Neural crest cell (in vitro differentiated cells): ENCODE measurements at regions not wholly inside any gene's neighbourhood (a gene's known extent, or its start where the extent isn't known, plus 50 kb on each side); places are given as distances from the start of the nearest gene placed in this dataset.

ENCODE experiments used
- DNase-seq: peaks from one replicate; pipeline ENCODE4 v3.0.0; 2021; ENCODE audit warnings: low read depth, mixed read lengths, low spot score
- H3K27ac Mint-ChIP-seq: one replicate; pipeline ENCODE4 v1.8.0; 2021; ENCODE audit warnings: mild to moderate bottlenecking, mixed read lengths; ENCODE audit not compliant: unreplicated experiment
- H3K27me3 Mint-ChIP-seq: 2 replicates; pipeline ENCODE4 v1.8.0; 2021; ENCODE audit warnings: low read depth, mild to moderate bottlenecking, mixed read lengths
- H3K36me3 Mint-ChIP-seq: 2 replicates; pipeline ENCODE4 v1.8.0; 2021; ENCODE audit warnings: low read depth, mild to moderate bottlenecking, mixed read lengths
- H3K4me1 Mint-ChIP-seq: 2 replicates; pipeline ENCODE4 v1.8.0; 2021; ENCODE audit warnings: mixed read lengths
- H3K4me3 Mint-ChIP-seq: one replicate; pipeline ENCODE4 v1.8.0; 2021; ENCODE audit warnings: mild to moderate bottlenecking, mixed read lengths
- H3K9me3 Mint-ChIP-seq: 2 replicates; pipeline ENCODE4 v1.8.0; 2021; ENCODE audit warnings: mixed read lengths
- TF ChIP-seq, protein P1 (sequence below): fragments of 200-600 bp; sonication (generic); conservative IDR thresholded peaks from 2 replicates; pipeline ENCODE4 v1.5.0; 2021; ENCODE audit warnings: antibody characterized with exemption, mild to moderate bottlenecking

DNA sequence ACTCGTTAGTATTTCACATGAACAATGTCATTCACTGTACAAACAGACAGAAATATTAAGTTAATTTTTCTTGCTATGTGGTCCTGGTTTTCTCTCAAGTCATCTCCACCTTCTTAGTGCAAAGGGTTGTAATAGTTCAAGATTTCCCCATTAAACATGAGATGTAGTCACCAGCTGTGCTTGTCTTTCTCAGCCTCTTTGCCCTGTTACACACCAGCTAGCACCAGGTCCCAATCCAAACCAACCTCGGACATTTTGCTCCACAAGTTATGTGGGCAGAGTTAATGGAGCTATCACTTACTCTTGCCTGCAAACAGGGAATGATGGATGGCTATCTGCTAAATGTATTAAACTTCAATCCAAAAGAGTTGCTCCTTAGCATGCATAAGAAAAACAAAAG is 328.1 kb downstream of the TLE1 start:
- DNase-seq = no peak
- Mint-ChIP-seq H3K27ac (no peak overlapping the region), H3K9me3 (peaks cover 18% of the 10 kb centered on the region), H3K27me3 (peaks cover 26% of the 10 kb centered on the region), H3K36me3 (peaks cover 22% of the 10 kb centered on the region), H3K4me1 (no peaks in the 10 kb centered on the region), H3K4me3 (no peak overlapping the region)
- TF ChIP-seq, protein P1, sequence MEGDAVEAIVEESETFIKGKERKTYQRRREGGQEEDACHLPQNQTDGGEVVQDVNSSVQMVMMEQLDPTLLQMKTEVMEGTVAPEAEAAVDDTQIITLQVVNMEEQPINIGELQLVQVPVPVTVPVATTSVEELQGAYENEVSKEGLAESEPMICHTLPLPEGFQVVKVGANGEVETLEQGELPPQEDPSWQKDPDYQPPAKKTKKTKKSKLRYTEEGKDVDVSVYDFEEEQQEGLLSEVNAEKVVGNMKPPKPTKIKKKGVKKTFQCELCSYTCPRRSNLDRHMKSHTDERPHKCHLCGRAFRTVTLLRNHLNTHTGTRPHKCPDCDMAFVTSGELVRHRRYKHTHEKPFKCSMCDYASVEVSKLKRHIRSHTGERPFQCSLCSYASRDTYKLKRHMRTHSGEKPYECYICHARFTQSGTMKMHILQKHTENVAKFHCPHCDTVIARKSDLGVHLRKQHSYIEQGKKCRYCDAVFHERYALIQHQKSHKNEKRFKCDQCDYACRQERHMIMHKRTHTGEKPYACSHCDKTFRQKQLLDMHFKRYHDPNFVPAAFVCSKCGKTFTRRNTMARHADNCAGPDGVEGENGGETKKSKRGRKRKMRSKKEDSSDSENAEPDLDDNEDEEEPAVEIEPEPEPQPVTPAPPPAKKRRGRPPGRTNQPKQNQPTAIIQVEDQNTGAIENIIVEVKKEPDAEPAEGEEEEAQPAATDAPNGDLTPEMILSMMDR = no peak

DNA sequence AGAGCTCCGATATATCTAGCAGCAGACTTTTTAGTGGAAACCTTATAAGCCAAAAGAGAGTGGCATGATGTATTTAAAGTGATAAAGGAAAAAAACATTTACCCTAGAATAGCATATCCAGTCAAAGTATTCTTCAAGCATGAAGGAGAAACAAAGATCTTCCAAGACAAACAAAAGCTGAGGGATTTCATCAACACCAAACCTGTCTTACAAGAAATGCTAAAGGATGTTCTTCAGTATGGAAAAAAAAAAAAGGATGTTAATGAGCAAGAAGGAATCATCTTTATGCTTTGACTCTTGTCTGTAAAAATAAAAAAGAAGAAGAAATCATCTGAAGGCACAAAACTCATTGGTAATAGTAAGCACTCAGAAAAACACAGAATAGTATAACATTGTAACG is 338.2 kb downstream of the TLE1 start:
- Mint-ChIP-seq H3K4me1 (no peaks in the 10 kb centered on the region), H3K9me3 (peaks cover 5% of the 10 kb centered on the region), H3K36me3 (no peaks in the 10 kb centered on the region), H3K4me3 (no peak overlapping the region), H3K27ac (no peak overlapping the region), H3K27me3 (no peaks in the 10 kb centered on the region)
- TF ChIP-seq, protein P1 = no peak
- DNase-seq = no peak

DNA sequence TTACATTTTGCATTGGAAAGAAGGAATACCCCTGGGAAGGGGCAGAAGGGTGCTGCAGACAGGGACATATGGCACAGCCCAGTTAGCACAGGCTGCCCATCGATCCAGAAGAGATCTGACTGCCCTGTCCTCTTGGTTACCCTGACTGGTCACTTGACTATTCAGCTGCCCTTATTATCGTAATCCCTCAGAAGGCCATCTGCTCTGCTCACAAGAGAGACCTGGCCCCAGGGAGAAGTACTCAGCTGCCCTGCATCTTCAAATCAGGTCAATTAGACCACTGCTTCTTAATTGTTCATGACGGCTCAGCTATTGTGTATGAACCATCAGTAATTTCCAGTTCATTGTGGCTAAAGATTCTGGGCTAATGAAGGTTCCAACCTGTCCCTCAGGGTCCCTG is 345.0 kb downstream of the TLE1 start:
- H3K36me3 Mint-ChIP-seq = peaks cover 4% of the 10 kb centered on the region
- H3K27me3 Mint-ChIP-seq = no peaks in the 10 kb centered on the region
- no peaks in the 10 kb centered on the region for H3K4me1 Mint-ChIP-seq
- no peak for DNase-seq
- H3K9me3 Mint-ChIP-seq = peaks cover 13% of the 10 kb centered on the region
- no peak overlapping the region for H3K4me3 Mint-ChIP-seq
- TF ChIP-seq, protein P1 = no peak
- no peak overlapping the region for H3K27ac Mint-ChIP-seq

DNA sequence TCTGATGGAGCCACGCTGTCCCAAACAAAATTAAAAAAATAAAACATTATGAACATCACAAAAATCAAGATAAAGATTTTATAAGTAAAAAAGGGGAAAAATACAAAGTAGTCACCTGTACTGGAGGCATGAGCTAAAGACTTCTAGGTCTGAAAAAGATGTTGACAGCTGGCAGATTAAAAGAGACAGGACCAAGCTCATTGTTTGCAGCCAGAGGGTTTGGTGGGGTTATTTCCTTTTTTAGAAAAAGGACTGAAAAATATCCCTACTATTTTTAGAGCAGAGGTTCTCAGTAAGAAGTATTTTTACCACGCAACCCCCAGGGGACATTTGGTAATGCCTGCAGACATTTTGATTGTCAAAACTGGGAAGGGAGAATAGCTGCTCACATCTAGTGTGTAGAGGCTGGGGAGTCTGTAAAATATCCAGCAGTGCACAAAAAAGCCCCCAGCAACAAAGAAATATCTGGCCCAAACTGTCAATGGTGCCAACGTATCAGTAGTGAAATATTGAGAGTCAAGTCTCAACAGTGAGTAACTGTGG is 353.4 kb downstream of the TLE1 start:
- no peaks in the 10 kb centered on the region for H3K27me3 Mint-ChIP-seq
- H3K4me1 Mint-ChIP-seq = no peaks in the 10 kb centered on the region
- H3K27ac Mint-ChIP-seq = no peak overlapping the region
- TF ChIP-seq, protein P1 = no peak
- DNase-seq = no peak
- peaks cover 15% of the 10 kb centered on the region for H3K36me3 Mint-ChIP-seq
- H3K4me3 Mint-ChIP-seq = no peak overlapping the region
- peaks cover 27% of the 10 kb centered on the region for H3K9me3 Mint-ChIP-seq

DNA sequence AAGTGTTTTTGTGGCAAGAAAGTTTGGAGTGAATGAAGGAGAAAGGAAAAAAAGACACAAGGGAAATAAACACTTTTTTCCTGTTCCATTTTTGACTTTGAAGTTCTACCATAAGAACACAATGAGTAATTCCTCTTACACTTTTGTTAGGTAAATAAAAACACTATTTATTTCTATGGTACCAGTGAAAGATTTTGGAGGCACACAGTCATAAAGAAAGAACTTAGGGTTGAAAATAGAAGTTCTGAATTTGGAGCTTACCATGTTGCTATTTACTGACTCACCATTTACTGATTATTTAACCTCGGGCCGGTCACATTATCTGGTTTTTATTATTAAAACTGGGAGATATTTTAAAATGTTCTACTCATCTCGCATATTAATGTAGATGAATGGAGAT is 367.8 kb downstream of the TLE1 start:
- Mint-ChIP-seq H3K4me1 (no peaks in the 10 kb centered on the region), H3K27me3 (no peaks in the 10 kb centered on the region), H3K27ac (no peak overlapping the region), H3K36me3 (peaks cover 17% of the 10 kb centered on the region), H3K9me3 (peaks cover 15% of the 10 kb centered on the region), H3K4me3 (no peak overlapping the region)
- TF ChIP-seq, protein P1 = no peak
- DNase-seq = no peak
